ENCODE measurements at regions not wholly inside any gene's neighbourhood (a gene's known extent, or its start where the extent isn't known, plus 50 kb on each side); places are given as distances from the start of the nearest gene placed in this dataset.
A peak's percentile ranks its signal among the peaks of the same experiment; 100 is the strongest.
"Not testable (repeated sequence)": the region's sequence is repeated elsewhere in the genome, so short reads cannot be mapped to it uniquely, and the experiment has no call there.

DNA sequence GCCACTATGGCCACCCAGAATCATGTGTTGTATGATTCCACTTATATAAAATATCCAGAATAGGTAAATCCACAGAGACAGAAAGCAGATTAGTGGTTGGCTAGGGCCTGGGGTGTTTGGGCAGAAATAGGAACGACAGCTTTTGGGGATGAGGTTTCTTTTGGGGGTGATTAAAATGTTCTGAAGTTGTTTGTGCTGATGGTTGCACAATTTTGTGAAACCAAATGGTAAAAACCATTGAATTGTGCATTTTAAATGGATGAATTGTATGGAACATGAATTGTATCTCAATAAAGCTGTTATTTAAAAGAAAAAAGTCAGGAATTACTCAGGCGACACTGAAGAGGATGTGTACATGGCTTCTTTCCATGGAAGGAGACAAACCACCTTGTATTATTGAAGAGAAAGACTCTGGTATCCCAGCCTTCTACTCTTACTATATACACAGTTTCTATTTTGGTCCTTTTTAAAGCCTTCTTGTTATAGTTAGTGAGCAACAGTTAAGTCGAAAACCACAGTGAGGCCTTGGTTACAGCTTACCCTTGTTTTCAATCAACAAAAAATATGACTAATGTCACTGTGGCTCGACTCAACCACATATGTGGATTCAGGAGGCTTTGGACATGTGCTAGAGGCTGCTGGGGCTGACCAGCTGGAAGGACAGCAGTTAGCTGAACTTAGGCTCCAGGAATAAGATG lies 57.1 kb upstream of the KMT2E start:
- H3K4me3 ChIP-seq (ENCODE audit: low read length), result no peak overlapping the region
- DNase-seq (ENCODE audit: low read depth), result peak; percentile 94
- TF ChIP-seq, protein P1, sequence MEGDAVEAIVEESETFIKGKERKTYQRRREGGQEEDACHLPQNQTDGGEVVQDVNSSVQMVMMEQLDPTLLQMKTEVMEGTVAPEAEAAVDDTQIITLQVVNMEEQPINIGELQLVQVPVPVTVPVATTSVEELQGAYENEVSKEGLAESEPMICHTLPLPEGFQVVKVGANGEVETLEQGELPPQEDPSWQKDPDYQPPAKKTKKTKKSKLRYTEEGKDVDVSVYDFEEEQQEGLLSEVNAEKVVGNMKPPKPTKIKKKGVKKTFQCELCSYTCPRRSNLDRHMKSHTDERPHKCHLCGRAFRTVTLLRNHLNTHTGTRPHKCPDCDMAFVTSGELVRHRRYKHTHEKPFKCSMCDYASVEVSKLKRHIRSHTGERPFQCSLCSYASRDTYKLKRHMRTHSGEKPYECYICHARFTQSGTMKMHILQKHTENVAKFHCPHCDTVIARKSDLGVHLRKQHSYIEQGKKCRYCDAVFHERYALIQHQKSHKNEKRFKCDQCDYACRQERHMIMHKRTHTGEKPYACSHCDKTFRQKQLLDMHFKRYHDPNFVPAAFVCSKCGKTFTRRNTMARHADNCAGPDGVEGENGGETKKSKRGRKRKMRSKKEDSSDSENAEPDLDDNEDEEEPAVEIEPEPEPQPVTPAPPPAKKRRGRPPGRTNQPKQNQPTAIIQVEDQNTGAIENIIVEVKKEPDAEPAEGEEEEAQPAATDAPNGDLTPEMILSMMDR (conservative IDR thresholded peaks at IDR 0.05; ENCODE audit: low read length), result no peak

DNA sequence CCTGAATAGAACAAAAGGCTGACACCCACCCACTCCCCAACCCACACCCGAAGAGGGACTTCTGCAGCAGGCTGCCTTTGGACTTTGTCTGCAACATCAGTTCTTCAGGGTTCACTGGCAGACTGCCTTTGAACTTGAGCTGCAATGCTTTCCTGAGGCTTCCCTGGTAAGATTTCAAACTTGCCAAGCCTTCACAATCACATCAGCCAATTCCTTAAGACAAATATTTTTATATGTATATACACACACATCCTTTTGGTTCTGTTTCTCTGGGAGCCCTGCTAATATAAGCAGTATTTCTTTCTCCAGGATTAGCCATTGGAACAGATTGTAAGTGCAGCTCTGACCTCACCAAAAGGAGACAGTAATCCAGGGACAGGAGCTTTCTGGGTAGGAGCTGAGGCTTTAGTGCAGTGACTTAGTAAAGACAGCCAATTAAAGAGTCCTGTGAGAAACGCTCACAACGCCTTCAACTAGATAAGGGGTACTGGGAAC lies 55.6 kb upstream of the KMT2E start:
- TF ChIP-seq, protein P1 (conservative IDR thresholded peaks at IDR 0.05; ENCODE audit: low read length), result no peak
- H3K4me3 ChIP-seq (ENCODE audit: low read length), result no peak overlapping the region
- no peak for DNase-seq (ENCODE audit: low read depth)

DNA sequence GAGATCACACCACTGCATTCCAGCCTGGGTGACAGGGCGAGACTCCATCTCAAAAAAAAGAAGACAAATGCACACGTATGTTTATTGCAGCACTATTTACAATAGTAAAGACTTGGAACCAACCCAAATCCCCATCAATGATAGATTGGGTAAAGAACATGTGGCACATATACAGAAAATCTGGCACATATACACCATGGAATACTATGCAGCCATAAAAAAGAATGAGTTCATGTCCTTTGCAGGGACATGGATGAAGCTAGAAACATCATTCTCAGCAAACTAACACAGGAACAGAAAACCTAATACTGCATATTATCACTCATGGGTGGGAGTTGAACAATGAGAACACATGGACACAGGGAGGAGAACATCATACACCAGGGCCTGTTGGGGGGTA lies 54.5 kb upstream of the KMT2E start:
- DNase-seq (ENCODE audit: low read depth), result not testable (repeated sequence)

DNA sequence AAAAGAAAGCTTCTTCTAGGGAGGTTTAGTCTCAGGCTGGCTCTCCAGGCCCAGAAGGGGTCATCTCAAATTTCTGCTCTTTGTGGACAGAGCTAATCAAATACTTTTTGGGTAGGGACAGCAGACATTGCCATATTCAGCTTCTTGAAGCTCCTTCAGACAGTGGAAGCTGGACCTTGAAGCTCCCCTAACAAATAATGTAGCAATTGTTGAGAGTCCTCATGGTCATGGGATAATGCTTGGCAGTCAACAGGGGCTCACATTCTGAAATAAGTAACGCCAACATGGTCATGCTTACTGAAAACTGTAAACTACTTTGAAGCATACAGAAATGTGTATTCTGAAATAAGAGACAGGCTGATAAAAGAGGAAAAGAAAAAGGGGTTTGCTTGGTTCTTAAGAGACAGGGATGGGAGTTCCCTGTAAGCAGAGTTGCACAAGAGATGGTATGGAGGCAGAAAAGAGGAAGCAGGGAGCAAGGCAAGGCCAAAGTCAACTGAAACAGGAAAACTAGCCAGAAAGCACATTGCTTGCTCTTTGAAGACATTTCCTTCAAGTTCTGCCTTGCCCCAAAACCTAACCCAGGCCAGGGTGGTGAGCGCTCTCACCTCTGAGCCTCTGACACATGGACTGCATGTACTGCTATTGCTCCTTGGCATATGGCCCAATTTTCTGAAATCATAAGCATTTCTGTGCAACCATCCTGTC lies 53.1 kb upstream of the KMT2E start:
- DNase-seq (ENCODE audit: low read depth), result no peak
- TF ChIP-seq, protein P1 (conservative IDR thresholded peaks at IDR 0.05; ENCODE audit: low read length), result no peak
- no peak overlapping the region for H3K4me3 ChIP-seq (ENCODE audit: low read length)

More for the DNA sequence above, 54.5 kb upstream of the KMT2E start:
- not testable (repeated sequence) for H3K4me3 ChIP-seq (ENCODE audit: low read length)

DNA sequence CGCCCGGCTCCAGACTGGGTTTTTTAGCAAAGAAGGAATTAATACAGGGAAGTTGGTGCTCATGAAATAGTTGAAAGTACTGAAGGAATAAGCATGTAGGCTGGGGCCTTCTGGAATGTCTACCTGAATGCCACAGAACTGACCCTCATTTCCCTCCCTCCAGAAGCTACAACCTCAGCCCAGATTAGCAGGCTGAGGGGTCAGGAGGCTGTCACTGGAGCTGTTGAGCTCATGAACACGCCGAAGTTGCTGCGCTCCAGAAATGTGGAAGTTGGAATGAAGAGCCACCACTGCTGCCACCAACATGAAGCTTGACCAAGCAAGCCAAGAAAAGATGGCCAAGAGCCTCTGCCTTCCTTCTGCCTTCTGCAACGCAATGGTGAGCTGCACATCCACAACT lies 52.2 kb upstream of the KMT2E start:
- TF ChIP-seq, protein P1 (conservative IDR thresholded peaks at IDR 0.05; ENCODE audit: low read length), result no peak
- no peak overlapping the region for H3K4me3 ChIP-seq (ENCODE audit: low read length)
- DNase-seq (ENCODE audit: low read depth), result no peak

DNA sequence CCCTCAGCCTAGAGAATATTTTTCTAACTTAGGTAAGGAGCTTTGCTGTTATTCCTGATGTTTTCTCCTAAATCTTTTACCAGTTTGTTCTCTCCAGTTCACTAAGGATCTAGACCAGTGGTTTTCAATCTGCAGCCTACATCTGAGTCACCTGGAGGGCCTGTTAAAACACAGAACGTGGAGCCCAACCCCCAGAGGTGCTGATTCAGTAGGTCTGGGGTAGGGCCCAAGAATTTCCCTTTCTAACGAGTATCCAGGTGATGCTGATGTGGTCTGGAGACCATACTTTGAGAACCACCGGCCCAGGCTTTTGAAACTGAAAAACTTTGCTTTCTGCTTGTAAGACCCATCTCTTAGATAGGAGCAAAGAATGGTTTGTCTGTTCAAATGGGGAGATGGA lies 51.2 kb upstream of the KMT2E start:
- no peak overlapping the region for H3K4me3 ChIP-seq (ENCODE audit: low read length)
- TF ChIP-seq, protein P1 (conservative IDR thresholded peaks at IDR 0.05; ENCODE audit: low read length), result no peak
- no peak for DNase-seq (ENCODE audit: low read depth)

DNA sequence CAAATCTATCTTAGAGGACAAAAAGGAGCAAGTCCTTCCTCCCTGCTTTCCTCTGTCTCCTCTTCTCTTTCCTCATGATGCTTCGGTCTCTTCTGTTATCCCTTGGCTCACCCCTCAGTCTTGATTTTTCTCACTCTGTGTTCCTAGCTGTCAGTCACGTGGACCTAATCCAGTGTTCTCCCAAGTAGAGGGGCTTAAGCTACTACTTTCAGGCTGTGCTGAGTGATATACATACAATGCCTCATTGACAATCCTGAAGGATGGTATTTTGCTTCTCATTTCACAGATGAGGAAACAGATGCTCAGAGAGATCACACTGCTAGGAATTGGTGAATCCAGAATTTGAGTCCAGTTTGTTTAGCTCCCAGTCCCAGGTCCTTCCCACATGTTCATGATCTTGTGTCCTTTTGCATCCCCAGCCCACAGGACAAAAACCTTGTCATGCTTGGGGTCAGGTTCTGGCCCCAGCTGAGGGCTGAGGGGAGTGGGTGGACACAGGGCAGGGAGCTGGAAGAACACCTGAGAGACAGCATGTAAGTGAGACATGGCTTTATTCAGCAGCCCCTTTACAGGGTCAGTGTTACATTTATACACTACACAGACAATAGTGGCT lies 50.5 kb upstream of the KMT2E start:
- no peak overlapping the region for H3K4me3 ChIP-seq (ENCODE audit: low read length)
- no peak for DNase-seq (ENCODE audit: low read depth)
- TF ChIP-seq, protein P1 (conservative IDR thresholded peaks at IDR 0.05; ENCODE audit: low read length), result no peak
